ENCODE measurements at regions not wholly inside any gene's neighbourhood (a gene's known extent, or its start where the extent isn't known, plus 50 kb on each side); places are given as distances from the start of the nearest gene placed in this dataset.
"Not testable (repeated sequence)": the region's sequence is repeated elsewhere in the genome, so short reads cannot be mapped to it uniquely, and the experiment has no call there.

DNA sequence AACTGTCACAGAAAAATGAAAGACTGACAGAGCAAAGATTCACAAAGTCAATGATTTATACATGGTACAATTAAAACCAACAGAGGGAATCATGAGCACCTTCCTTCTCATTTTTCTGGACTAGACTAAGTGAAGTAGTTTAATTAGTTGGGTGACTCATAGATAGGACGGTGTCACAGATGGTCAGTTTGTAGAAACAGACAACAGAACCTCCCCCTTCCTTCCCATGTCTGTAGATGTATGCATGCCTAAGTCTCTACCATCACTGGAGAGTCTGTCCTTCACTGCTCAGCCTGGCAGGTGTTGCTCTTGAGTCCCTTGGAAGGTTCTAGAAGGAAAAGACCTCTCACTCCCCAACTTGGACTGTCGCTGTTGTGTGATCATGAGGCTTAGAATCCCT lies 75.4 kb upstream of the EEF1E1 start:
- DNase-seq (ENCODE audit: low spot score) = no peak

DNA sequence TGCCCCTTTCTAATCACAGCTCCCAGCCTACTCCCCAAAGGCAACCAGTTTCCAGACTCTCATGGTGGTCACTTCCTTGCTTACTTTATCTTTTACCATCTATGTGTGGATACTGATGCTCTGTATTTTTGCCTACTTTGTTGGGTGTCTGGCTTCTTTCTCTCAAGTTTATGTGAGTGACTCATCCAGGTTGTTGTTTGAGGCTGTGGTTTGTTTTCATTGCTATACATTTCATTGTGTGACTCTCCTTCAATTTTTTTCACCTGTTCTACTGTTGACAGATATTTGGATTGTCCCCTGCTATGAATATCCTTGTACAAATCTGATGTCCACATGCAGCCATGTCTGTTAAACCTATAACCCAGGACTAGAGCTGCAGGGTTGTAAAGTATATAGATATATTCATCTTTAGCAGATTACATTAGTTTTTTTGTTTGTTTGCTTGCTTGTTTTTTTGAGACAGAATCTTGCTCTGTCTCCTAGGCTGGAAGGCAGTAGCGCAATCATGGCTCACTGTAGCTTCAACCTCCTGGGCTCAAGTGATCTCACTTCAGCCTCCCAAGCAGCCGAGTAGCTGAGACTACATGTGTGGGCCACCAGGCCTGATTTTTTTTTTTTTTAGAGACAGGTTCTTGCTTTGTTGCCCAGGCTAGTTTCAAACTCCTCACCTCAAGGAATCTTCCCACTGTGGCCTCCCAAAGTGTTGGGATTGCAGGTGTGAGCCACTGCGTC lies 72.9 kb upstream of the EEF1E1 start:
- DNase-seq (ENCODE audit: low spot score) = no peak

DNA sequence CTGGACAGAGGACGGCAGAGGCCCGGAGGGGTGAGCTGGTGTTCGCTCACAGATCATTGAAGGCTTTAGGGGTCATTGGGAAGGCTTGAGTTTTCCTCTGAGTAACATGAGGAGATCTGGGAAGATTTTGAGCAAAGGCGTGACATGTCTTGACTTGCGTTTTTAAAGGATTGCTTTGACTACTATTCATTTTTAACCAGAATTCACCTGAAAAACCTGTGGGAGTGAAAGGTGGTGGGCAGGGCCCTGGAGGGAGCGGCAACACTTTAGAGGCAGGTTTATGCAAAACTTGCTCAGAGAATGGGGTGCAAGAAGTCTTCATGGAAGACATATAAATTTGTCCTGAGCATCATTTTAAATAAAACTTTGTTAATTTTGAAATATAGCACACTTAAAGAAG lies 72.2 kb upstream of the EEF1E1 start:
- DNase-seq (ENCODE audit: low spot score) = no peak

DNA sequence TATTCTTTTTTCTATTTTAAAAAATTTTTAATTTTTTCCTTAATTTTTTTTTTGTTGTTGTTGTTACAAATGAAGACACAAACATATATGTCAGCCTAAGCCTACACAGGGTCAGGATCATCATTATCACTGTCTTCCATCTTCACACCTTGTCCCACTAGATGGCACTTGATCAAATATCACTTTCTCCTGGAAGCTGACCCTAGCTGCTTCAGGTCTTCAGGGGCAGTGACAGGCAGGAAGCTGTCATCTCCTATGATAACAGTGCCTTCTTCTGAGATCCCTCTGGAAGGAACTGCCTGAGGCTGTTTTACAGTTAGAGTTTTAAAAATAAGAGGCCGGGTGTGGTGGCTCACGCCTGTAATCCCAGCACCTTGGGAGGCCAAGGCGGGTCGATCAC lies 70.2 kb upstream of the EEF1E1 start:
- no peak for DNase-seq (ENCODE audit: low spot score)

DNA sequence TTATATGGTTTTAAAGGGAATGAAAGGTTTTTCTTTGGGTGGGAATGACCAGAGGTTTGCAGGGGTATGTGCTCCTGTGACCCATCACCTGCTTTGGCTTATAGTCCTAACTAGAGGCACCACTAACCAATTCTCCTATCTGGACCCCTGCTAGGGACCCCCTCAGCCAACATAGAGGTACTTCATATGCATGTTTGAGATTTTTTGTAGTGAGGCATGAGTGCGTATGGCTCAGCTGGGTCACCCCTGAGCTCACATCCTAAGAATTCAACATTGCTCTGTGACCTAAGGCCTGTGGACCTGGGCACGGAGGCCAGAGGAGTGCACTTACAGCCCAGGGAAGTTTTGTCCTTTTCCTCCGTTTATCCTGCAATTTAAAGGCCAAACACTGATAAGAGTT lies 68.4 kb upstream of the EEF1E1 start:
- DNase-seq (ENCODE audit: low spot score) = no peak

DNA sequence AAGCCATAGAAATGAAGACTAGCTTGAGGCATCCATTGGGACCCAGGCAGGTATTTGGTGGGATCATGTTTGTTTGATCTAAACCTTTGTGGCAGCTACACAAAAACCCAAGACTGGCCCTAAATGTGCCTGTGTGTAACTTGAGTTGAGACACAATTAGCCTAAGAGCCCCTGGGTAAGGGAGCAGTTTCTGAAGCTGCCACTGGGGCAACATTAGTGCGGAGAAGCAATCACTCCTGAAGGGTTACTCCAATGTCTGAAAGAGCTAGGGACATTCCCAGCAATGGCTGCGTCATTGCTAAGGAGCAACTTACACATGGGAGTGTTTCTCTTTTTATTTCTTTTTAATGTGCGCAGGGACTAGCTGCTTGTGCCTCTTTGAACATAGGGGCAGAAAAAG lies 67.9 kb upstream of the EEF1E1 start:
- DNase-seq (ENCODE audit: low spot score) = no peak

DNA sequence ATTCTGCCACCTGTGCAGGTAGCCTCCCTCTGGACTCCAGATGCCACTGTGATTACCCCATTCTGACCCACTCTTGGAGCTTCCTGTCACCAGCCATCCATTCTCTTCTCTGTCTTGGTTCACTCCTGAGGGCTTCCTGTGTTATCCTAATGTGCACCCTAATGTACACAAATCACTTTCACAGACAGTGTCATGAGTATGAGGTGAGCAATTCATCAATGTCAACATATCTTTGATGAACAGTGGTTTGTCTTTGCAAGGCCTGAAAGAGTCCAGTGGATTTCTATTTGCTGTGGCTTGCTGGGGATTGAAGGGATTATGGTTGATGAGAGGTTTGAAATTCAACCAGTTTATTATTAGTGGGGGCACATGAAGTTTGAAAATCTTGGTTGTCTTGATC lies 63.8 kb upstream of the EEF1E1 start:
- no peak for DNase-seq (ENCODE audit: low spot score)

DNA sequence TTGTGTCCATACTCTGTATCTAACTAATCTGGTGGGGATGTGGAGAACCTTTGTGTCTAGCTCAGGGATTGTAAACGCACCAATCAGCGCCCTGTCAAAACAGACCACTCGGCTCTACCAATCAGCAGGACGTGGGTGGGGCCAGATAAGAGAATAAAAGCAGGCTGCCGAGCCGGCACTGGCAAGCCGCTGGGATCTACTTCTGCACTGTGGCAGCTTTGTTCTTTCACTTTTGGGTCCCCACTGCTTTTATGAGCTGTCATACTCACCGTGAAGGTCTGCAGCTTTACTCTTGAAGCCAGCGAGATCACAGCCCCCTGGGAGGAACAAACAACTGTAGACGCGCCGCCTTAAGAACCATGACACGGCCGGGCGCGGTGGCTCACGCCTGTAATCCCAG lies 62.7 kb upstream of the EEF1E1 start:
- not testable (repeated sequence) for DNase-seq (ENCODE audit: low spot score)

DNA sequence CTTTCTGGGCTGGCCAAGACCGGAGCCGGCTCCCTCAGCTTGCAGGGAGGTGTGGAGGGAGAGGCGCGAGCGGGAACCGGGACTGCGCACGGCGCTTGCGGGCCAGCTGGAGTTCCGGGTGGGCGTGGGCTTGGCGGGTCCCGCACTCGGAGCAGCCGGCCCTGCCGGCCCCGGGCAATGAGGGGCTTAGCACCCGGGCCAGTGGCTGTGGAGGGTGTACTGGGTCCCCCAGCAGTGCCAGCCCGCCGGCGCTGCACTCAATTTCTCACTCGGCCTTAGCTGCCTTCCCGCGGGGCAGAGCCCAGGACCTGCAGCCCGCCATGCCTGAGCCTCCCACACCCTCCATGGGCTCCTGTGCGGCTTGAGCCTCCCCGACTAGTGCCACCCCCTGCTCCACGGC lies 61.9 kb upstream of the EEF1E1 start:
- not testable (repeated sequence) for DNase-seq (ENCODE audit: low spot score)

DNA sequence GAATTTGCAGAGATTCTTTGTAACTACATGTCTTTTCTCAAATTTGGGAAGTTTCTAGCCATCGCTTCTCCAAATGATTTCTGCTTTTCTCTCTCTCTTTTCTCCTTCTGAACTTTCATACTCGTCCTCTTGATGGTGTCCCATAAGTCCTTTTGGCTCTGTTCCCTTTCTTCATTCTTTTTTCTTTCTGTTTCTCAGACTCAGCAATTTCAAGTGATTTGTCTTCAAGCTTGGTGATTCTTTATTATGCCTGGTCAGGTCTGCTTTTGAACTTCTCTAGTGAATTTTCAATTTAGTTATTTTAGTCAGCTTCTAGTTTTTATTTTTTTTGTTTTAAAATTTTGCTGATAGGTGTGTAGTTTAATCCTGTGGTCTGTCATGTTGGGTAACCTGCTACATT lies 57.6 kb upstream of the EEF1E1 start:
- no peak for DNase-seq (ENCODE audit: low spot score)

DNA sequence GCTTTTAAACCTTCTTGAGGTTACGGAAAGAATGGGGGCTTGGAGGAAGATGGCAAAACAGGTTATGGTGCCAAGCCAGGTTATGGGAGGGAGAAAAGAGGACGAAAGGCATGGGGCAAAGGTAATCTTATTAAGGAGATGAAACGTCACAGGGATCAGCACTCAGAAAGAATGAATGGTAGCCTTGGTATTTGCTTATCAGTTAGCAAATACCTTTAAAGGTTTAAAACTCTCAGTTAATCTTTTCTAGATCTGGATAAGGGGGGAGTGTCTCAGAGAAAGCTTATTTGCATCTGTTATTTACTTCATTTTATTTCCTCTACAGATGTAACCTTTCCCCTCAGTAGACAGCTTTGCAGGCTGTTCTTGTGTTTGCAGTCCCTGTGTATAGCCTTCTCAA lies 55.5 kb upstream of the EEF1E1 start:
- no peak for DNase-seq (ENCODE audit: low spot score)

DNA sequence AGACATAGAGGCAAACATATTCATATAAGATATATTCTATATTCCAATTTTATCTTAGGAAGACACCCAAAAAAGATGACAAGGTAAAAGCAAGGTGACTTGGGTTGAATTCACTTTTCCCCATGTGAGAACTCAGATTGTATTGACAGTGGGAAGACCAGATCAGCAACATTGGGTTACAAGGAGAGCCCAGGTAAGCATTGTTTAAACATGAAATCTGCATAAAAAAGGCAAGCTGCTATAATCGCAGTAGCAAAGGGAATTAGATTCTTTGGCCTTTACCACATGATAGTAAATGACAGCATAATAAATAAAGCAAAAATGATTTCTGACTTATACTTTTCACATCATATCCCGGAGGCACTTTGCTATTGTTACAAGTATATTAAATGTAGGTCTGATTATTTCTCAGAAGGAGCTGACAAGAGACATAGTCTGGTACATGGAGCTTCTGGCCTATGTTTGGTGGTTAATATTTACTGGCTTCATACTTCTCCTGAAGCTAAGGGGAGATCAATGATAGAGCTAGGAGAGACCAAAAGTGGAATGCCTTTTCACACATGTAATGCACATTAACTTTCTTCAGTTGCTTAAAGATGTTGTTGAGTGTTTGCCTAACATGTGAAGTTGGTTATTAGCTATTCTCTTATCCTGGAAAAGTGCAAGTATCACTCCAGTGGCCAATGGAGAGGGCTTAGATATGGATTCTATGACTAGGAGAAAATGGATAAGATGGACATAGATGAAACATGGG lies 53.1 kb upstream of the EEF1E1 start:
- no peak for DNase-seq (ENCODE audit: low spot score)

Data from Ammon's horn (tissue), 1 donor.